HepG2 (cell line): ENCODE measurements at regions not wholly inside any gene's neighbourhood (a gene's known extent, or its start where the extent isn't known, plus 50 kb on each side); places are given as distances from the start of the nearest gene placed in this dataset.
A peak's percentile ranks its signal among the peaks of the same experiment; 100 is the strongest.

Experiments used
- ATAC-seq: fragments of 200-7000 bp; cut with Tn5 transposase; 3 replicates; pipeline ENCODE4 v1.9.1; 2020; ENCODE audit warnings: mild to moderate bottlenecking, moderate library complexity
- BruUV-seq: library from RNA; stranded (reverse); fragments of 400-500 nt; replicated peaks from 2 replicates; lab custom pipeline; 2021; lab: Mats Ljungman, UMichigan
- CTCF ChIA-PET: fragments of 300-600 bp; formaldehyde crosslinking; extraction: SDS; loops from one replicate; lab custom pipeline; 2021; ENCODE audit warnings: low total read pairs, inconsistent platforms, low intra/inter-chr PET ratio; lab: Yijun Ruan, JAX
- POLR2A ChIA-PET: fragments of 350-600 bp; sonication (Branson Sonifier 250); formaldehyde crosslinking; loops from one replicate; lab custom pipeline; 2020; ENCODE audit warnings: antibody characterized with exemption, inconsistent platforms; lab: Yijun Ruan, JAX
- DNase-seq: peaks from one replicate; pipeline ENCODE4 v3.0.0-alpha.2; 2015; ENCODE audit warnings: low spot score
- FAIRE-seq: peaks from 3 replicates; lab custom pipeline; 2011; peaks lifted over from hg19 to GRCh38; lab: Jason Lieb, UNC
- H2AFZ ChIP-seq: one replicate; pipeline ENCODE4 v1.6.1; 2011; ENCODE audit warnings: low read length, inconsistent platforms
- H3K27ac ChIP-seq: fragments of 300-600 bp; 3 replicates; pipeline ENCODE4 v1.8.0; 2011; ENCODE audit warnings: mixed run types, mild to moderate bottlenecking, mixed read lengths, low read length, inconsistent platforms; ENCODE audit not compliant: insufficient read depth; ENCODE audit errors: extremely low read length
- H3K27me3 ChIP-seq, 2 experiments: fragments of 200-600 bp in 1 of 2; 2 replicates in 1 of 2; 3 replicates in 1 of 2; pipeline versions ENCODE4 v1.6.0 to v1.8.0; 2011; ENCODE audit warnings: low read length in 2 of 2, mild to moderate bottlenecking in 2 of 2, moderate library complexity in 2 of 2, inconsistent platforms in 1 of 2; ENCODE audit not compliant: insufficient read depth in 2 of 2, control insufficient read depth in 1 of 2
- H3K36me3 ChIP-seq, 2 experiments: fragments of 200-600 bp in 1 of 2; replicated peaks in 1 of 2; 2 replicates in 1 of 2; 3 replicates in 1 of 2; pipeline versions ENCODE4 v1.5.1 to v1.8.0; 2011; ENCODE audit warnings: low read length in 2 of 2, inconsistent platforms in 1 of 2; ENCODE audit not compliant: insufficient read depth in 2 of 2, control insufficient read depth in 1 of 2
- H3K4me1 ChIP-seq: 2 replicates; pipeline ENCODE4 v1.5.1; 2012; ENCODE audit warnings: low read length, inconsistent platforms; ENCODE audit not compliant: insufficient read depth
- H3K4me2 ChIP-seq: 2 replicates; pipeline ENCODE4 v1.6.0; 2011; ENCODE audit warnings: low read depth, low read length, inconsistent platforms
- H3K4me3 ChIP-seq, 3 experiments: fragments of 200-600 bp in 1 of 3; sonication (generic), shearing (Covaris generic) in 1 of 3; replicated peaks in 1 of 3; 2 replicates each; pipeline ENCODE4 v1.5.1; 2011 to 2016; ENCODE audit warnings: low read length in 3 of 3, inconsistent platforms in 2 of 3, low read depth in 2 of 3, mild to moderate bottlenecking in 2 of 3, control low read depth in 1 of 3, mixed read lengths in 1 of 3; ENCODE audit not compliant: insufficient read depth in 1 of 3
- H3K79me2 ChIP-seq: one replicate; pipeline ENCODE4 v1.6.1; 2011; ENCODE audit warnings: low read length, inconsistent platforms; ENCODE audit not compliant: insufficient read depth
- H3K9ac ChIP-seq: 2 replicates; pipeline ENCODE4 v1.6.0; 2011; ENCODE audit warnings: mild to moderate bottlenecking, low read depth, low read length, inconsistent platforms; ENCODE audit not compliant: insufficient read depth
- H3K9me3 ChIP-seq: 2 replicates; pipeline ENCODE4 v1.5.1; 2012; ENCODE audit warnings: mild to moderate bottlenecking, low read length
- H4K20me1 ChIP-seq: 2 replicates; pipeline ENCODE4 v1.6.0; 2011; ENCODE audit warnings: inconsistent platforms, mild to moderate bottlenecking, low read length, moderate library complexity; ENCODE audit not compliant: insufficient read depth
- HDAC6 ChIP-seq: fragments of 200-600 bp; sonication (generic); IDR thresholded peaks from 2 replicates; pipeline ENCODE4 v1.7.0; 2017; ENCODE audit warnings: mild to moderate bottlenecking, antibody characterized with exemption, low read length, low read depth
- HOXD1 ChIP-seq: sonication (generic); formaldehyde crosslinking; IDR thresholded peaks from 2 replicates; pipeline ENCODE4 v1.5.0; 2020; ENCODE audit warnings: missing genetic modification reagents
- IRF2 ChIP-seq: IDR thresholded peaks from 2 replicates; pipeline ENCODE4 v1.6.1; 2018; ENCODE audit warnings: missing genetic modification reagents, missing compliant biosample characterization
- KDM1A ChIP-seq: IDR thresholded peaks from 2 replicates; pipeline ENCODE4 v1.6.1; 2016; ENCODE audit warnings: missing compliant biosample characterization
- MIXL1 ChIP-seq: IDR thresholded peaks from 2 replicates; pipeline ENCODE4 v1.6.1; 2016
- NCOR1 ChIP-seq: fragments of 200-600 bp; sonication (generic); IDR thresholded peaks from 2 replicates; pipeline ENCODE4 v1.7.0; 2017; ENCODE audit warnings: antibody characterized with exemption, low read length, borderline replicate concordance
- NFAT5 ChIP-seq: sonication (generic); formaldehyde crosslinking; IDR thresholded peaks from 2 replicates; pipeline ENCODE4 v1.4.0; 2020; ENCODE audit warnings: missing genetic modification reagents
- RXRA ChIP-seq: sonication (generic); formaldehyde crosslinking; IDR thresholded peaks from 2 replicates; pipeline ENCODE4 v1.5.1; 2020; ENCODE audit warnings: missing genetic modification reagents
- ZNF205 ChIP-seq: IDR thresholded peaks from 2 replicates; pipeline ENCODE4 v1.6.1; 2018; ENCODE audit warnings: missing biosample characterization, missing genetic modification reagents
- ZNF224 ChIP-seq: sonication (generic); formaldehyde crosslinking; IDR thresholded peaks from 2 replicates; pipeline ENCODE4 v1.5.0; 2020; ENCODE audit warnings: mild to moderate bottlenecking, missing genetic modification reagents
- ZNF282 ChIP-seq: fragments of 450-650 bp; IDR thresholded peaks from 2 replicates; pipeline ENCODE4 v1.6.1; 2018; ENCODE audit not compliant: partially characterized antibody
- ZNF713 ChIP-seq: sonication (generic); formaldehyde crosslinking; IDR thresholded peaks from 2 replicates; pipeline ENCODE4 v1.4.0; 2020; ENCODE audit warnings: mild to moderate bottlenecking, missing genetic modification reagents
- ZNF775 ChIP-seq: sonication (generic); formaldehyde crosslinking; IDR thresholded peaks from 2 replicates; pipeline ENCODE4 v1.4.0; 2020; ENCODE audit warnings: missing genetic modification reagents, mild to moderate bottlenecking, moderate library complexity, borderline replicate concordance
- ZSCAN22 ChIP-seq: sonication (generic); formaldehyde crosslinking; IDR thresholded peaks from 2 replicates; pipeline ENCODE4 v1.4.0; 2020; ENCODE audit warnings: mild to moderate bottlenecking, missing genetic modification reagents
- ZSCAN5A ChIP-seq: sonication (generic); formaldehyde crosslinking; IDR thresholded peaks from 2 replicates; pipeline ENCODE4 v1.8.0; 2022; ENCODE audit warnings: mild to moderate bottlenecking, missing genetic modification reagents, borderline replicate concordance
- WGBS: methylation state at CpG from one replicate; pipeline ENCODE4 v1.1.6; 2017; ENCODE audit warnings: low lambda C conversion rate; 5-methylcytosine and 5-hydroxymethylcytosine counted together
- in situ Hi-C: cut with HindIII; loops from 2 replicates; pipeline ENCODE4 v1.10.0; 2017; ENCODE audit warnings: low pct_unique_long_range_greater_than_20kb; ENCODE audit not compliant: extremely low pct_ligation_motif_present
- intact Hi-C: fragments of 100-400 bp; cut with micrococcal nuclease; formaldehyde crosslinking; loops from one replicate; pipeline ENCODE4 v1.10.0; 2022; ENCODE audit not compliant: unreplicated experiment
- TF ChIP-seq, protein P1 (sequence below): sonication (generic); formaldehyde crosslinking; IDR thresholded peaks from 2 replicates; pipeline ENCODE4 v1.4.0; 2020; ENCODE audit warnings: missing genetic modification reagents

- POLR2A ChIA-PET: no interaction called here
- ATAC-seq (no peak), DNase-seq (peak; percentile 9), FAIRE-seq (no peak)
- 3% methylated on average over 2 of the region's 2 CpGs for WGBS
- Histone ChIP-seq H4K20me1 (no peaks in the 10 kb centered on the region), H3K36me3 (no peaks in the 10 kb centered on the region), H3K79me2 (no peaks in the 10 kb centered on the region), H3K9me3 (peaks cover 67% of the 10 kb centered on the region), H3K4me2 (no peak overlapping the region), H3K27ac (no peak overlapping the region), H3K4me1 (no peaks in the 10 kb centered on the region), H3K9ac (no peak overlapping the region), H2AFZ (no peak overlapping the region), H3K4me3 (no peak overlapping the region), H3K27me3 (no peaks in the 10 kb centered on the region)
- CTCF ChIA-PET: no interaction called here
- no TSS peak for BruUV-seq
- intact Hi-C loops (no loop called here), in situ Hi-C loops (no loop called here)
- TF ChIP-seq ZSCAN22 (CRISPR knock-in tag) (no peak), KDM1A (CRISPR knock-in tag) (no peak), ZNF224 (no peak), NFAT5 (no peak), IRF2 (CRISPR knock-in tag) (no peak), ZNF205 (CRISPR knock-in tag) (no peak), RXRA (CRISPR knock-in tag) (no peak), ZSCAN5A (CRISPR knock-in tag) (no peak), HOXD1 (CRISPR knock-in tag) (no peak), ZNF713 (no peak), ZNF282 (no peak), HDAC6 (no peak), NCOR1 (no peak), MIXL1 (CRISPR knock-in tag) (no peak), ZNF775 (CRISPR knock-in tag) (no peak)
- TF ChIP-seq, protein P1, sequence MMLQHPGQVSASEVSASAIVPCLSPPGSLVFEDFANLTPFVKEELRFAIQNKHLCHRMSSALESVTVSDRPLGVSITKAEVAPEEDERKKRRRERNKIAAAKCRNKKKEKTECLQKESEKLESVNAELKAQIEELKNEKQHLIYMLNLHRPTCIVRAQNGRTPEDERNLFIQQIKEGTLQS (CRISPR knock-in tag): no peak
Measured at GRCh38 chr6:140124498-140124897, 750.0 kb upstream of the CITED2 start.
